Sigmoid colon (tissue), 6 donors: ENCODE measurements at regions not wholly inside any gene's neighbourhood (a gene's known extent, or its start where the extent isn't known, plus 50 kb on each side); places are given as distances from the start of the nearest gene placed in this dataset.
A peak's percentile ranks its signal among the peaks of the same experiment; 100 is the strongest.

Experiments used
- DNase-seq: peaks from one replicate; pipeline ENCODE4 v3.0.0-alpha.2; 2019
- H3K27ac ChIP-seq, 4 donors: fragments of 200-600 bp; sonication (generic); one replicate each; pipeline ENCODE4 v1.5.1; 2016 to 2019; ENCODE audit warnings: mild to moderate bottlenecking in 1 of 4
- H3K27me3 ChIP-seq, 3 donors: fragments of 200-600 bp; sonication (generic); one replicate each; pipeline ENCODE4 v1.5.1; 2019; ENCODE audit warnings: mild to moderate bottlenecking in 1 of 3
- H3K36me3 ChIP-seq, 4 donors: fragments of 200-600 bp; sonication (generic); one replicate each; pipeline ENCODE4 v1.5.1; 2016 to 2019
- H3K4me1 ChIP-seq, 4 donors: fragments of 200-600 bp; sonication (generic); one replicate each; pipeline ENCODE4 v1.5.1; 2017 to 2019
- H3K4me3 ChIP-seq, 4 donors: fragments of 200-600 bp; sonication (generic); one replicate each; pipeline ENCODE4 v1.5.1; 2017 to 2019; ENCODE audit warnings: mild to moderate bottlenecking in 2 of 4, moderate library complexity in 1 of 4
- H3K9me3 ChIP-seq, 4 donors: fragments of 200-600 bp in 3 of 4; sonication (generic) in 3 of 4; one replicate each; pipeline versions ENCODE4 v1.5.1 to v1.6.1; 2013 to 2019
- EP300 ChIP-seq, 4 donors: sonication (generic); formaldehyde crosslinking; IDR thresholded peaks; one replicate each; pipeline ENCODE4 v1.6.1; 2017; ENCODE audit warnings: antibody characterized with exemption in 4 of 4
- POLR2A ChIP-seq, 2 donors: fragments of 450-650 bp; IDR thresholded peaks; one replicate each; pipeline ENCODE4 v1.6.1; 2016; ENCODE audit warnings: antibody characterized with exemption in 2 of 2, mild to moderate bottlenecking in 2 of 2, moderate library complexity in 2 of 2
- POLR2AphosphoS5 ChIP-seq, 4 donors: sonication (generic); formaldehyde crosslinking; IDR thresholded peaks; one replicate each; pipeline ENCODE4 v1.6.1; 2017; ENCODE audit warnings: antibody characterized with exemption in 4 of 4
- WGBS, 2 donors: extraction: QIAGEN DNeasy Blood & Tissue Kit; methylation state at CpG; one replicate each; pipeline ENCODE4 v1.1.7; 2013; 5-methylcytosine and 5-hydroxymethylcytosine counted together
- intact Hi-C: fragments of 100-400 bp; cut with DNase I; formaldehyde crosslinking; loops from one replicate; pipeline ENCODE4 v1.15.1; 2023
- TF ChIP-seq, protein P1 (sequence below), 4 experiments: fragments of 450-650 bp in 3 of 4; fragments of 200-600 bp in 1 of 4; IDR thresholded peaks; one replicate each; pipeline ENCODE4 v1.5.1; 2016 to 2019; ENCODE audit warnings: antibody characterized with exemption in 4 of 4, mild to moderate bottlenecking in 3 of 4, moderate library complexity in 2 of 4
- donor health status: healthy with polysubstance abuse.
- donor health status: healthy.

DNA sequence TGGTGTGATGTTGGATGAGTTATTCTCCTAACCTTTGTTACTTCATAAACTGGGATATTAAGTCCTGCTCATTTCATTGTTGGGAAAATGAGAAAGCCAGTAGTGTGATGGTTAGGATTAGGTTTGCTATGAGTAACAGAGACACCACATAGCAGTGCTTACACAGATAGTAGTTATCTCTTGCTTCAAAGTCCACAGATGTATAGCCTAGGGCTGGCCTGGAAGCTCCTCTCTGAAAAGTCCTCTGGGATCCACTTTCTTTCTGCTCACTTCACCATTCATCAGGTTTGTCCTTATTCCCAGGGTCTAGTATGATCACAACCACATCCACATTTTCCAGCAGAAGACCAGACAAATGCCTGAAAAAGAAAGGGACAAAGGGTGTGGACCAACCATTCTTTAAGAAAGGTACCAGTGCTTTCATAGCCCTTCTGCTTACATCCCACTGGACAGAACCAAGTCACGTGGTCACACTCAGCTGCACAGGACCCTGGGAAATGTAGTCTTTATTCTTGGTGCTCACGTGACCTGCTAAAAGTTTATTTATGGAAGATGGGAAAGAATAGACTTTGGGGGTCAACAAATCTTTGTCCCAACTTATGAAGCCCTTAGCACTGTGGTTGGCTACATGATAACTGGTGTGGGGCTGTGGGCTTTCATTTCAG is 108.9 kb downstream of the INSIG2 start:
- TF ChIP-seq, protein P1, sequence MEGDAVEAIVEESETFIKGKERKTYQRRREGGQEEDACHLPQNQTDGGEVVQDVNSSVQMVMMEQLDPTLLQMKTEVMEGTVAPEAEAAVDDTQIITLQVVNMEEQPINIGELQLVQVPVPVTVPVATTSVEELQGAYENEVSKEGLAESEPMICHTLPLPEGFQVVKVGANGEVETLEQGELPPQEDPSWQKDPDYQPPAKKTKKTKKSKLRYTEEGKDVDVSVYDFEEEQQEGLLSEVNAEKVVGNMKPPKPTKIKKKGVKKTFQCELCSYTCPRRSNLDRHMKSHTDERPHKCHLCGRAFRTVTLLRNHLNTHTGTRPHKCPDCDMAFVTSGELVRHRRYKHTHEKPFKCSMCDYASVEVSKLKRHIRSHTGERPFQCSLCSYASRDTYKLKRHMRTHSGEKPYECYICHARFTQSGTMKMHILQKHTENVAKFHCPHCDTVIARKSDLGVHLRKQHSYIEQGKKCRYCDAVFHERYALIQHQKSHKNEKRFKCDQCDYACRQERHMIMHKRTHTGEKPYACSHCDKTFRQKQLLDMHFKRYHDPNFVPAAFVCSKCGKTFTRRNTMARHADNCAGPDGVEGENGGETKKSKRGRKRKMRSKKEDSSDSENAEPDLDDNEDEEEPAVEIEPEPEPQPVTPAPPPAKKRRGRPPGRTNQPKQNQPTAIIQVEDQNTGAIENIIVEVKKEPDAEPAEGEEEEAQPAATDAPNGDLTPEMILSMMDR (IDR thresholded peaks at IDR 0.05), result no peak
- no peak for TF ChIP-seq POLR2AphosphoS5 (IDR thresholded peaks at IDR 0.05)
- Histone ChIP-seq H3K36me3 (no peaks in the 10 kb centered on the region), H3K4me1 (no peaks in the 10 kb centered on the region), H3K4me3 (no peak overlapping the region), H3K9me3 (no peaks in the 10 kb centered on the region), H3K27ac (no peak overlapping the region), H3K27me3 (no peaks in the 10 kb centered on the region)
- DNase-seq, result no peak
- WGBS, 2 donors, result 65% methylated on average over 2 of the region's 2 CpGs
- intact Hi-C loops, result no loop called here

DNA sequence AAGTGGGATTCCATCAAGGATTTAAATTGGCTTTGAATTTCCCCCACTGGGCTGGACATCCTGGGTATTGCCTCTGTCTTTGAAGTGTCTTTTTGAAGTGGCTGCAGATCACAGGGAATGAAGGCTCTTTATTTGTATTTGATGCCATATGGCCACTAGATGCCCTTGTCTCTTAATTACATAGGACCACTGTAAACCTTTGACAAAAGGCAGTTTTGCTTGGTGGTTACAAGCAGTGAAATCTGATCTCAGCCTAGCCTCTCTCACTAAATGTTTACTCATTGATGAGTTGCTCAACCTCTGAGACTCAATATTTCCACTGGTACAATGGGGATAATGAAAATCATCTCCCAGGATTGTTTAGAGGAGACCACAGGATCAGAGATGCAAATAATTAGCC is 102.2 kb downstream of the INSIG2 start:
- Histone ChIP-seq H3K27ac (no peak overlapping the region), H3K4me1 (peaks cover 0 to 6% (median under 1%) of the 10 kb centered on the region in 4 donors), H3K9me3 (no peaks in the 10 kb centered on the region), H3K4me3 (no peak overlapping the region), H3K27me3 (no peaks in the 10 kb centered on the region), H3K36me3 (no peaks in the 10 kb centered on the region)
- TF ChIP-seq EP300 (IDR thresholded peaks at IDR 0.05) (no peak), POLR2A (IDR thresholded peaks at IDR 0.05) (no peak), POLR2AphosphoS5 (IDR thresholded peaks at IDR 0.05) (no peak)
- TF ChIP-seq, protein P1 (IDR thresholded peaks at IDR 0.05), result no peak
- no peak for DNase-seq
- intact Hi-C loops, result no loop called here

DNA sequence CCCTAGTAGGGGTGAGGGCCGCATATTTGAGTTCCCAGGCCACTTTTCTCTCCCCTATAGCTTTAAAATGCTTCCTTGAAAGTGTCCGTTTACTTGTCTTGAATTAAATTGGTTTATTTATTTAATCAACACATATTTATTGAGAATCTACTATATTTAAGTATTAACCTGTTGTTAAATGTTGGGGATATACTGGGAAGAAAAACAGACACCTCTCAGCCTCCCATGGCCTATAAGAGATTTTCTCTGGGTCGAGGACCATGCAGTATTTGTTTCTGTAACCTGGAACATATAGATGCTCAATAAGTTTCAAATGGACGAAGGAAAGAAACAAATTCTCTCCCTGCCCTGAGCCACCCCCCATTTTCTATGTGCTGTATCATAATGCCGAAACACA is 98.6 kb downstream of the INSIG2 start:
- H3K4me1 ChIP-seq, result peaks cover 0 to 13% (median 5%) of the 10 kb centered on the region in 4 donors
- no peaks in the 10 kb centered on the region for H3K36me3 ChIP-seq
- intact Hi-C loops, result loop anchor here (2.0 to 10.0 kb wide), 4 partner anchors 35 to 1178 kb away; partner anchors contain the start of genes C2orf76, CCDC93, DBI and DDX18
- TF ChIP-seq, protein P1 (IDR thresholded peaks at IDR 0.05), result no peak
- TF ChIP-seq POLR2AphosphoS5 (IDR thresholded peaks at IDR 0.05) (no peak), POLR2A (IDR thresholded peaks at IDR 0.05) (no peak), EP300 (IDR thresholded peaks at IDR 0.05) (no peak)
- H3K4me3 ChIP-seq, result peak overlapping the region; percentile 44 to 64 (median 58)
- no peak for DNase-seq
- H3K27me3 ChIP-seq, result no peaks in the 10 kb centered on the region
- WGBS, 2 donors, result 93% methylated on average over 5 of the region's 5 CpGs
- no peaks in the 10 kb centered on the region for H3K9me3 ChIP-seq
- peak overlapping the region; percentile 88 to 91 (median 90) for H3K27ac ChIP-seq

DNA sequence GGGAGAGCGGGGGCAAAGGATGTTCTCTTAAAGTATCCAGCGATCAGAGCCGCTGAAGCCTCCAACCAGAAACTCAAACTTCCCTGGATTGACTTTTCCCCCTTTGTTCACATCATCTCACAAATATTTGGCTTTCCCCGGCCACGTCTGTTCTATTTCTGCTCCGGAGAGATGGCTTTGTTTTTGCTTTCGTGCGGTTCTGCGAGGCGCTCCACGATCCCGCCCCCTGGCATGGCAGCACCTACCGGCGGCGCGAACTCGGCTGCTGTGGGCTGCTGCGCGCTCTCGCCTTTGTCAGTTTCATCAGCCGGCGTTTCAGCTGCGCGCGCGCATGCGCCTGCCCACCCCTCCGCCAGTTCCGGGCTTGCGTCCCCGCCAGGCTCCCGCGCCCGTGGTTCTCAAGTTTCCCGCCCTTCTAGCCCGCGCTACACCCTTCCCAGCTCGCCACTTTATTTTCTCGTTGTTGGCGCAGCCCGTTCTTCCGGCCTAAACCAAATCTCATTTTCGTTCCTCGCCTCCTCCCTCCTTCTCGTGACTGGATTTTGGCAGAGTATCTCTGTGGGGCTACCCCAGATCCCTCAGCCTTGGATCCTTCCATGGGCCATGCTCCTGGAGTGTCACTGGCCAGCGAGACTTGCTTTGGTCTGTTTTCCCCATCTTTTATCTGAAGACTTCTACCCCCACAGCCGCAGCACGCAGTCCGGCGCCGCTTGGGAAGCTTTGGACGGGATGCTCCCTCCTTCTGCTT is 98.0 kb downstream of the INSIG2 start:
- Histone ChIP-seq H3K36me3 (no peaks in the 10 kb centered on the region), H3K9me3 (no peaks in the 10 kb centered on the region), H3K4me1 (peaks cover 0 to 13% (median 5%) of the 10 kb centered on the region in 4 donors), H3K27me3 (no peaks in the 10 kb centered on the region), H3K27ac (peak overlapping the region; percentile 88 to 91 (median 90)), H3K4me3 (peak overlapping the region; percentile 44 to 64 (median 58))
- 11 to 13% methylated on average over 52 of the region's 52 CpGs for WGBS, 2 donors
- intact Hi-C loops, result loop anchor here (2.0 to 10.0 kb wide), 4 partner anchors 36 to 1179 kb away; partner anchors contain the start of genes C2orf76, CCDC93, DBI and DDX18
- DNase-seq, result peak; percentile 96
- TF ChIP-seq POLR2AphosphoS5 (IDR thresholded peaks at IDR 0.05) (peak; percentile 67 to 91 (median 80)), EP300 (IDR thresholded peaks at IDR 0.05) (no peak), POLR2A (IDR thresholded peaks at IDR 0.05) (peak in 1 of 2 donors; percentile 35)
- TF ChIP-seq, protein P1 (IDR thresholded peaks at IDR 0.05), result no peak
